H1 (cell line): ENCODE measurements at regions not wholly inside any gene's neighbourhood (a gene's known extent, or its start where the extent isn't known, plus 50 kb on each side); places are given as distances from the start of the nearest gene placed in this dataset.

ENCODE experiments used
- BACH1 ChIP-seq: IDR thresholded peaks from 2 replicates; pipeline ENCODE4 v1.6.1; 2012; ENCODE audit warnings: low read length, improper control_type of control experiment
- EP300 ChIP-seq, 2 experiments: IDR thresholded peaks; 1 replicate in 1 of 2; 2 replicates in 1 of 2; pipeline ENCODE4 v1.6.1; 2011 to 2012; ENCODE audit warnings: low read depth in 2 of 2, low read length in 2 of 2, mild to moderate bottlenecking in 2 of 2, borderline replicate concordance in 1 of 2, inconsistent platforms in 1 of 2, moderate library complexity in 1 of 2
- JUND ChIP-seq: IDR thresholded peaks from 2 replicates; pipeline ENCODE4 v1.6.1; 2011; ENCODE audit warnings: mild to moderate bottlenecking, improper control_type of control experiment, low read length
- KDM4A ChIP-seq: IDR thresholded peaks from one replicate; pipeline ENCODE4 v1.7.1; 2012; ENCODE audit warnings: low read depth, mild to moderate bottlenecking, moderate library complexity, low read length, inconsistent platforms; ENCODE audit not compliant: severe bottlenecking

DNA sequence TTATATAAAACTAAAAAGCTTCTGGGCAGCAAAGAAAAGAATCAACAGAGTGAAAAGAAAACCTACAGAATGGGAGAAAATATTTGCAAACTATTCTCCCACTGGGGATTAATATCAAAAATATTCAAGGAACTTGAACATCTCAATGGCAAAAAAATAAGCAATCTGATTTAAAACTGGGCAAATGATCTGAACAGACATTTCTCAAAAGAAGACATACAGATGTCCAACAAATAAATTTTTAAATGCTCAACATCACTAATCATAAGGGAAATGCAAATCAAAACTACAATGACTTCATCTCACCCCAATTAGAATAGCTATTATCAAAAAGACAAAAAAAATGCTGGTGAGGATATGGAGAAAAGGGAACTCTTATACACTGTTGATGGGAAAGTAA, 57.2 kb upstream of the SSBP2 start (continued):
- no peak for TF ChIP-seq KDM4A
- TF ChIP-seq JUND, result no peak
- TF ChIP-seq EP300 (IDR thresholded peaks at IDR 0.05; ENCODE audit: borderline replicate concordance in 1 of 2, low read depth in 2 of 2, low read length in 2 of 2), result no peak
- no peak for TF ChIP-seq BACH1
- TF ChIP-seq, all 59 proteins: peak for 0
